ENCODE measurements at regions not wholly inside any gene's neighbourhood (a gene's known extent, or its start where the extent isn't known, plus 50 kb on each side); places are given as distances from the start of the nearest gene placed in this dataset.

DNA sequence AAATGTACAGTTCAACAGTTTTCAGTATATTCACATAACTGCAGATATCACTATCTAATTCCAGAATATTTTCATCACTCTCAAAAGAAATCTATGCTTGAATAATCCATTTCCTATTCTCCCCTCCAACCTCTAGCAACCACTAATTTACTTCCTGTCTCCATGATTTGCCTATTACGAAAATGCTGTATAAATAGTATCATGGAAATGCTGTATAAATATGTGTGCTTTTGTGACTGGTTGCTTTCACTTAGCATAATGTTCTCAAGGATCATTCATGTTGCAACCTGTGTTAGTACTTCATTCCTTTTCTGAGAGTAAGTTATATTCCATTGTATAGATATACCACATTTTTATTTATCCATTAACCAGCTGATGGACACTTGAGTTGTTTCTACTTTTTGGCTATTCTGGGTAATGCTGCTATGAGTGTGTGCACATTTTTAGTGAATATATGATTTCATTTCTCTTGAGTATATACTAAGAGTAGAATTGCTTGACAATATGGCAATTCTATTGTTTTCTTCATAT lies 115.6 kb downstream of the TNFSF18 start:
- TF ChIP-seq EZH2phosphoT487 (IDR thresholded peaks at IDR 0.05; ENCODE audit: insufficient read depth, low read depth): no peak
- TF ChIP-seq EZH2 (IDR thresholded peaks at IDR 0.05; ENCODE audit: insufficient read depth, poor library complexity, severe bottlenecking): no peak

Measured in GM23248 (cell line).